ENCODE measurements at regions not wholly inside any gene's neighbourhood (a gene's known extent, or its start where the extent isn't known, plus 50 kb on each side); places are given as distances from the start of the nearest gene placed in this dataset.

GRCh38 chr15:87686841-87687522, 569.6 kb downstream of the NTRK3 start:
- TF ChIP-seq, protein P1, sequence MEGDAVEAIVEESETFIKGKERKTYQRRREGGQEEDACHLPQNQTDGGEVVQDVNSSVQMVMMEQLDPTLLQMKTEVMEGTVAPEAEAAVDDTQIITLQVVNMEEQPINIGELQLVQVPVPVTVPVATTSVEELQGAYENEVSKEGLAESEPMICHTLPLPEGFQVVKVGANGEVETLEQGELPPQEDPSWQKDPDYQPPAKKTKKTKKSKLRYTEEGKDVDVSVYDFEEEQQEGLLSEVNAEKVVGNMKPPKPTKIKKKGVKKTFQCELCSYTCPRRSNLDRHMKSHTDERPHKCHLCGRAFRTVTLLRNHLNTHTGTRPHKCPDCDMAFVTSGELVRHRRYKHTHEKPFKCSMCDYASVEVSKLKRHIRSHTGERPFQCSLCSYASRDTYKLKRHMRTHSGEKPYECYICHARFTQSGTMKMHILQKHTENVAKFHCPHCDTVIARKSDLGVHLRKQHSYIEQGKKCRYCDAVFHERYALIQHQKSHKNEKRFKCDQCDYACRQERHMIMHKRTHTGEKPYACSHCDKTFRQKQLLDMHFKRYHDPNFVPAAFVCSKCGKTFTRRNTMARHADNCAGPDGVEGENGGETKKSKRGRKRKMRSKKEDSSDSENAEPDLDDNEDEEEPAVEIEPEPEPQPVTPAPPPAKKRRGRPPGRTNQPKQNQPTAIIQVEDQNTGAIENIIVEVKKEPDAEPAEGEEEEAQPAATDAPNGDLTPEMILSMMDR (IDR thresholded peaks at IDR 0.05): no peak
- no peak for TF ChIP-seq POLR2A (IDR thresholded peaks at IDR 0.05)

Measured in prostate gland (tissue), 2 donors.